ENCODE measurements at regions not wholly inside any gene's neighbourhood (a gene's known extent, or its start where the extent isn't known, plus 50 kb on each side); places are given as distances from the start of the nearest gene placed in this dataset.

DNA sequence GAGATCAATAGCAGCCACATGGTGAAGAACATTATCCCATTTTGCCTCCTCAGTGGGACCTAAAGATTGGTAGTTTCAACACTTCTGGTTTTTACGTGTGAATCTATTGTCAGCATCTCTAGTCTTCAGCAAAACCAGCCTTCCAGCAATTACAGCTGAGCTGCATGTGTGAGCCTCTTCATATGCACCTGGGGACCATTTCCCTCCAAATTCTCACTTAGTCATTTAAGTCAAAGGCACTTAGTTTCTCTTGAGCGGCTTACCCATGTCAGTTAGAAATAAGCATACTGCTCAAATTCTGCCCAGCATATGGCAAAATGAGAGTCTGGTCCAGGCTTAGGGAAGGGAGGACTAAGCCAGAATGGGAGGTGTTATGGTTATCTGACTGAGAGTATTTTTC is 99.7 kb upstream of the NXPH2 start:
- TF ChIP-seq GATA2 (IDR thresholded peaks at IDR 0.05; ENCODE audit: low read depth, low read length): no peak
- no peak for TF ChIP-seq GATA3 (IDR thresholded peaks at IDR 0.05; ENCODE audit: low read depth, low read length)
